NCI-H524 (cell line): ENCODE measurements at regions not wholly inside any gene's neighbourhood (a gene's known extent, or its start where the extent isn't known, plus 50 kb on each side); places are given as distances from the start of the nearest gene placed in this dataset.

ENCODE experiments used
- DNase-seq, 2 experiments: peaks; one replicate each; lab custom pipeline; 2025; lab: John Stamatoyannopoulos, UW

DNA sequence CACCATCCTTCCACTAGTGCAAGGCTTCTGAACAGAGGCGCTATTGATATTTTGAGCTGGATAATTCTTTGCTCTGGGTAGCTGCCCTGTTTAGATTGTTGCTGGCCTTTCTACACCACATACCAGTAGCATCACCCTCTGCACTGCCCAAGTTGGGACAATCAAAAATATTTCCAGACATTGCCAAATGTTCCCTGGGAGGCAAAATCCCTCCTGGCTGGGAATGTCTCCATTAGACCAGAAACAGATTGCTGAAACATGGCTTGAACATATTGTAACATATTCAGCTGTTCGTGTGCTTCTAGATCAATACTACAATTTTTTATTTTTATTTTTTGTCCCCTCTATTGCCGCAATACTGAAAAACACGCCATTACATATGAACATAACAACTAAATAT lies 174.6 kb downstream of the ABCA8 start:
- no peak for DNase-seq

DNA sequence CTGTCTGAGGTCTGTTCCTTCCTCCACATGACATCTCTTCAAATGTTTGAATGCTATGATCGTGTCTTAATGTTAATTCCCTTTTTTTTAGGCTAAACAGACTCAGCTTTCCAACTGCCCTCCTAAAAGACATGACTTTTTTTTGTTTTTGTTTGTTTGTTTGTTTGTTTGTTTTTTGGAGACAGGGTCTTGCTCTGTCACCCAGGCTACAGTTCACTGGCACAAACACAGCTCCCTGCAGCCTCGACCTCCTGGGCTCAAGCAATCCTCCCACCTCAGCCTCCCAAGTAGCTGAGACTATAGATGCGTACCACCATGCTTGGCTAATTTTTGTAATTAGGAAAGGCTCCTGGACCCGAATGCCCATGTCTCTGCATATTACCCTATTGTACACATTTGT lies 176.5 kb downstream of the ABCA8 start:
- DNase-seq, result no peak

DNA sequence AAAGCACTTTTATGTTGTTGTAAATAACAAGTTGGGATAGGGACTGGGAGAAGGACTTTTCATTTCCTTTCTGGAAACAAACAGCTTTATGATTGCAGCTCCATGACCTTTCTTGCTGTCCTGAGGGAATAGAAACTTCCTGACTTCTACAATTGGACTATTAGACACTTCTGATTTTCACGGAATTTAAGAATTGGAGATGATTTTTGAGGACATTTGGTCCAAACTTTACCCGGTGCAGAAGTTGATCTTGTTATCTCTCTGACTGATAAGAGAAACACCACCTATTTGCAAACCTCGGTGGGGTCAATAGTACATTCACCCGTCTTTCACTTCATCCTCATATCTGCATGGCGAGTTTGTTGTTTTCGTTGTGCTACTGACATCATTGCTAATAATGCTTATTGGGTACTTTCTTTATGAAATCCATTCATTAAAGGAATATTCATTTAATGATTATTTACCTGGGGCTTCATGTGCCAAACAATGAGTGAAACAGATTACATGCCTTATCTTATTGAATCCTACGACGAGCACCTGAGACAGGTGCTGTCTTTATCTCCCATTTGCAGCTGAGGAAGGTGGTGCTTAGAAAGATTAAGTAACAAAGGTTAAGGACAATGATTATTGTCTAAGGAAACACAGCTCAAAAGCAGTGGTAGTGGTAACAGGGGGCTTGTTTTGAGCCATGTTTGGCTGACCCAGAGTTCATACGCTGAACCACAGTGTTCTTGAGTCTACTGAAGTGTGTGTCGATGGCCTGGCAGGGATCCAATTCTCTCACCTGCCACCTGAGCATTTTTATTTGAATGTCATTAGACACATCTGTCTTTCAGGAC lies 176.9 kb upstream of the FAM20A start:
- DNase-seq, result peak in 1 of 2 experiments; percentile 52

DNA sequence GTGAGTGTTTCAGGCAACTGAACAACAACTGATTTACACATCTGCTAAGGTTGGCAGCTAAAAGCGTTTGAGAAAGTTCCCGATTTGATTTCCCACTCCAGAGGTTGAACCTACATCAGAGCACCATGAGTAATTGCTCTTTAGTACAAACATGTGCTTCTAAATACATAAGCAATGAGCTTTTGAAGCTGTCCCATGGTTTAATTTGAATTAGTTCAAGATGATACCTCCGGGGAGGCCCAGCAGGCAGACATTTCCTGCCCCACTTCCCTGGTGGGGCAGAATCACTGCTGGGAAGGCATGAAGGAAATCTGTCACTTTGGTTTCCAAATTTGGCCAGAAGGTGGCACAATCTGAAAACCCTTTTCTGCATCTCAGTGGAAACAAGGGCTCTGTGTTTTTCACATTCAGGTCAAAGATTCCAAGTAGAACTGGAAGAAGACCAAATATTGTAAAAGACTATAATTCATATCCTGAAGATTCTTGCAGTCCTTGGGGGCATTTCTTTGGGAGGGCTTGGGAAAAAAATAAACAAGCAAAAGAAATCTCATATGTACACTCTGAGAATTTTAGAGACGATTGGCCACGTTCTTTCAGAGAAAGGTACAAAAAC lies 176.2 kb upstream of the FAM20A start:
- peak; percentile 27 to 63 for DNase-seq

DNA sequence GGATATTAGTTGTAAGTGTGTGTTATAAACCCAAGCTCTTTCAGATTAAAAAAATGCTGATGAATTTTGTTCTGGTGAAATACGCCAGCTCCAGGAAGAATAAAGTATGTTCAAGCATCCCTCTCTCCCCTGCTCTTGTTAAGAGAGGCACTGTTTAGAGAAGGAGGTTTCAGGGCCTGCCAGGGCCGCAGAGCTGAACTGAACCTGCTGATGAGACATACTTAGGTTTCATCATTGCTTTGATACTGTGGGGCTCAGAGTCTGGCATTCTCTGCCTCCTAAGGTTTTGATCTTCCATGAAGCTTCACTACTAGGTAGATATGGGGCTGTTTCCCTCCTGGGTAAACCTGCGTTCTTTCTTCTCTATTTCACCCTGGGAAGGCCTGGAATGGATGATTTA lies 175.3 kb upstream of the FAM20A start:
- no peak for DNase-seq

DNA sequence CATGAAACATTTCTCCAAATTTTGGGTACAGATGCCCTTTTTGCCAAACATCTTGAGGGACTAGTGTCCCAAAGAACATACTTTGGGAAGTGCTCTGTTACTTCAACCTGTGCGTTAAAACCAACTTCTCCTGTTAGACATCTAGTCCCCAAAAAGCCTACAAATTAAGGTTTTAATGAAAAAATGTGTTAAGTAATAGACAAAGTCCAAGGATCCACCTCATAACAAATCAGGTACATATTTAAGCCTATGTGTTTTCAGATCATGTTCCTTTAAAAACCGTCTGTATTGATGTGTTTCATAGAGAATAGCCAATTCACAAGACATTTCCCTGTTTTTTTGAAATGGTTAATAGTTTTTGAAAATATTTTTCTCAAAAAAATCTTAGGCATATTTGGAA lies 174.8 kb upstream of the FAM20A start:
- no peak for DNase-seq

DNA sequence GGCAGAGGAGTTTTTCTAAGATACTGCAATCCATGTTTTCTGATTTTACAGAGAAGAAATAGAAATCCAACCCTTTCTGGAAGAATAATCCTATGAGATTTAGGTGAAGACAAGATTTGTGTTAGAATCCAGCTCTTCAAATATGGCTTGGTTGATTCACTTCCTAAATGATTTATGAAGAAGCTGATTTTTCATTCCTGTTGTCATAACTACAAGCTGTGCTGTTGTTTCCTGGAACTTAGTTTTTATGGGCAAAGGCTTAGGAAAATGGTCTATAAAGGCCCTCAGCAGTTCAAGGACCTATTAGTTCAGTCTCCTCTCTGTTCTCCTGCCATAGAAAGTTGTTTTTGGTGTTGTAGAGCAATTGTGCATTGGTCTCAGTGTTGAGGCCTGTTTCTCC lies 174.2 kb upstream of the FAM20A start:
- no peak for DNase-seq

DNA sequence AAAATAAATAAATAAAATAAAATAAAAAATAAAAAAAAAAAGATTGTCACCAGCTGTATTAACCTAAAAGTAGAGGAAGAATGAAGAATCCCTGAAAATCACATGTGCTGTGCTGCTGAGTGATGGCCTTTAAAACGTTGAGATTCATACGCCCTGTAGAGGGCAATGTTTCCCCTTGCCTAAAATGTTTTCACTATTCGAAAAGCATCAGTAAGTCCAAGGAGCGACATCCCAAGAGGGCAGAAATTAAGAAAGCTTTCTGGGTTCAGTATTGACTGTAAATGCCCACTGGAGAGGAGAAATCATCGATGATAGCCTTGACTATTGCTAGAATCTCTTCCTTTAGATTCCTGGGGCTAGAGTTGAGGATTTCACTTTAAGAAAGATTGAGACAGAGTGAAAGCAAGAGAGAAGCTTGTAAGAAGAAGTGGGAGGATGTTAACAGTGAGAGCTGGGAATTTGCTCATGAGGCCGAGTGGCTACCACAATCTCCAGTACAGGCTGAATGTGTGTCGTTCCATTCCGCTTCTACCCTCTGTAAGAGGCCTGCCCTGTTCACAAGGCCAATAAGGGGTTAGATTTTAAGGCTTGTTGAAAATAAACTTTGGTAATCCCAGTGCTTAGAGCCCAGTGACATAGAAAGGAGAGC lies 170.8 kb upstream of the FAM20A start:
- DNase-seq, result peak; percentile 45 to 76

DNA sequence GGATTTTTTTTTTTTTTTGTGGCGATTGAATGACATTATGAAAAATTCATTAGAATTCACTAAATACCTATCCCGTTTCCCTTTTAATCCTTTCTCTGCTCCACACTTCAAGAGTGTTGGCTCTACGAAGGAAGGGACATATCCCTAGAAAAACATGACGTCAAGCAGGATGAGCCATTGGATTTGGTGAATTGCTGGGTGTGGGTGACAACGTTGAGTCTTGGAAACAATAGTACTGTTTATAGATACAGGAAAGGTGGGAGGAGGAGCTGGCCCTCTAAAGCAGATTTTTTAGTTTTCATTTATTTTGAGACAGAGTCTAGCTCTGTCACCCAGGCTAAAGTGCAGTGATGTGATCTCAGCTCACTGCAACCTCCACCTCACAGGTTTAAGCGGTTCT lies 167.6 kb upstream of the FAM20A start:
- DNase-seq, result no peak

DNA sequence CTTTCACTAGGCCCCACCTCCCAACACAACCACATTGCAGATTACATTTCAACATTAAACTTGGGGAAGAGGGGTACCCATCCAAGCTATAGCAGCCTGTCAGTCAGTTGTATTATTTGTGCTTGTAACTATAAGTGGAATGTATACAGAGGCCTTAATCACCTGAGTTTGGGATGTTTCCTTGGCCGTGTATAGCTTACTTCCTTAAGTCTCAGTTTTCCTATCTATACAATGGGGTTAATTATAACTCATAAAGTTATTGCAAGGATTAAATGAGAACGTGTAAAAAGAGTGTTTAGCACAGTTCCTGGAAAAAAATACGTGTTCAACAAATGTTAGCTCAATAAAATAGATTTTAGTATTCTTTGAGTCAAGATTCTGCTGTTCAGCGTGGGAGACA lies 165.5 kb upstream of the FAM20A start:
- no peak for DNase-seq

DNA sequence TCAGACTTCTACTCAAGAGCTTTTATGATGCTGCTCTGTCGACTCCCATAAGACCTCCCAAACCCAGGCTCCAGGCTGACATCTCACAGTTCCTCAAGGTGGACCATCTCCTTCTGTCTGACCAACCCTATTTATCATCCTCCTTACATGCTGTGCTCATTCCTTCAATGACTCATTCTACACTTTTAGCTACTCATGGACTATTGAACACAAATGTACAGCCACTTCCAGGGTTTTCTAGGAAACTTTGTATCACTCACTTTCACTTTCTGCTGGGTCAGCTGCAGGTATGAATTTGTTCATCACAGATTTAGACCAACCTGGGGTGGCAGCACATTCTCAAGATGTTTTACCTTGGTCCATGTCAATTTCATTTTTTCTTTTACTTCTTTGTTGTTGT lies 162.4 kb upstream of the FAM20A start:
- DNase-seq, result no peak

DNA sequence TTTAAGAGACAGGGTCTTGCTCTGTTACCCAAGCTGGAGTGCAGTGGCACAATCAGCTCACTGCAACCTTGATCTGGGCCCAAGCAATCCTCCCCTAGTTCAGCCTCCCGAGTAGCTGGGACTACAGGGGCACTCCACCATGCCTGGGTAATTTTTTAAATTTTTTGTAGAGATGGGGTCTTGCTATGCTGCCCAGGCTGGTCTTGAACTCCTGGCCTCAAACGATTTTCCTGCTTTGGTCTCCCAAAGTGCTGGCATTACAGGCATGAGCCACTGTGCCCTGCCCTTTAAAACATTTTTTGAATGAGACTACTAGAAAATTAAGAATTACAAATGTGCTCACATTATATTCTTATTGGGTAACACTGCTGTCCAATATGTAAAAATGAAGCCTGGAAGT lies 161.7 kb upstream of the FAM20A start:
- DNase-seq, result no peak

DNA sequence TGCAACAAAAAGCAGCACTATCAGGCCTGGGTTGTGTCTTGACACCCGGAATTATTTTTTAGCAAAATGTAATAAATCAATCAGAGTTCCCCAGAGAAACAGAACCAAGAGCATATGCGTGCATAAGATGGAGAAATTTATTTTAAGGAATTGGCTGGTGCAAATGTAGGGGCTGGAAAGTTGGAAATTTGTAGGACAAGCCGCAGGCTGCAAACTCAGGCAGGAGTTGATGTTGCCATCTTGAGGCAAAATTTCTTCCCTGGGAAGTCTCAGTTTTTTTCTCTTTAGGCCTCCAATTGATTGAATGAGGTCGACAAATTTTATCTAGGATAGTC lies 158.9 kb upstream of the FAM20A start:
- DNase-seq, result no peak

DNA sequence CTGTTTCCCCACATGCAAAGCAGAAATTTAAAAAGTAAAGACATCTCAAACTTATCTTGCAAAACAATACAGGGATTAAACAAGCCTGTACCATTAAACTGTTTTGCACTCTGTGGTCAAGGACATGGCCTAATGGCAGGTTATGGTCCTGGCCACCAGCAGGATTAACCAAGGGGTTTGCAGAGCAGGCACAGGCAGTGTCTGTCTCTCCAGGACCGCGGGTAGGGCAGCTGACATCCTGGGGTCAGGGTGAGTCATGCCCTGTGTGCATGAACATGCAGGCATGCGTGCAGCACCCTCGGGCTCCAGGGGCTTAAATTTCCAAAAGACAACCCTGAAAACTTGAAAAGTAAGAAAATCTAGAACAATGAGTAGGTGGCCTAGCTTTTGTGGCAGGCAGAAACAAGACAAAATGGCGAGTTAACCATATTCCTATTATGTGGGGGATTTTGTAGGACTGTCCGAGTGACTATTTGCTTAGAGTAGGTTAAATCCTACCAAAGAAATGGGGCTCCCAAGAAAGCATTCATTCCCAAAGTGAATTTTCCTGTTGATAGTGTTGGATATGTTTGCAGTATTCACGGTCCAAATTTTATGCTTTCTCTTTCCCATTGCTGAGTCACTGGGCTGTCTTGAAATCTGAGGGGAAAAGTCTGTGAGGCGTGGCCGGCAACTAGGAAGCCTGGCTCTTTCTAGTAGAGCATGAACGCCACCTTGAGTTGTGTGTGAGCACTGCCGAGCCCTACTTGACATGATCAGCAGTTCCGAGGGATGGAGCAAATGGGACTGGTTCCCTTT lies 158.4 kb upstream of the FAM20A start:
- peak; percentile 73 to 88 for DNase-seq

DNA sequence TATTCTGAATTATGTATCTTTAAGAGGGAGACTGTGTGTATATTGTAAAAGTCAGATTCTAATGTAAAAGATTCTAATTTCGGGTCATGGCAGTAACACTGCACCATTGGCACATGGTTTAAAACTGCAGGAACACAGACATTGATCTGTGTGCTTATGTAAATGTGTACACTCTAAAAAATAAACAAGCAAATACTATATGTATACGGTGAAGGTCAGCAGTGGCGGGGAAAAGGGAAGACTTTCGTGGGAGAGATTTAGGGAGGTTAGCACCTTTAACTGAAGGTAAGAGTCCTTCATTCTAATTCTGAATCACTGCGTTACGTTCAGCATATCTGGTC lies 157.8 kb upstream of the FAM20A start:
- DNase-seq, result no peak

DNA sequence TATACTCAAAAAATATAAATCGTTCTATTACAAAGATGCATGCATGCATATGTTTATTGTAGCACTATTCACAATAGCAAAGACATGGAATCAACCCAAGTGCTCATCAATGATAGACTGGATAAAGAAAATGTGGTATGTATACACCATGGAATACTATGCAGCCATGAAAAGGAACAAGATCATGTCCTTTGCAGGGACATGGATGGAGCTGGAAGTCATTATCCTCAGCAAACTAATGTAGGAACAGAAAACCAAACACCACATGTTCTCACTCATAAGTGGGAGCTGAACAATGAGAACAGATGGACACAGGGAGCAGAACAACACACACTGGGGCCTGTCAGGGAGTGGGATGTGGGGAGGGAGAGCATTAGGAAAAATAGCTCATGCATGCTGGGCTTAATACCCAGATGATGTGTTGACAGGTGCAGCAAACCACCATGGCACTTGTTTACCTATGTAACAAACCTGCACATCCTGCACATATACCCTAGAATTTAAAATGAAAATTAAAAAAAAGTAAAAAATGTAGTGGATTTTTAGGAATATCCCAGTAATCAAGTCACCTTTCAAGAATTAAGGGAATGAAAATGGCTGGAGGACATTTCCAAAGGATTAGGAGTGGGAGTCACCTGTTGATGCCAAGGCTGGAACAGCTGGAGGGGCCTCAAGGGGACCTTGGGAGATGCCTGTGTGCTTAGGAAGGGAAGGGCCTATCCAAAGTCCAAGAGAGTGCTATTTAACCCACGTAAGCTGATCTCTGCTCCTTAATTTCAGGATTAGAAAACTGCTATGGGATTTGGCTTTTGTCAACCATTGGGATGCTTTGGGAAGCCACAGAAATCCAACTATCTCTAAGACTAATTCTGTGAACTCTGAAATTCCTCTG lies 156.9 kb upstream of the FAM20A start:
- peak; percentile 82 to 95 for DNase-seq

DNA sequence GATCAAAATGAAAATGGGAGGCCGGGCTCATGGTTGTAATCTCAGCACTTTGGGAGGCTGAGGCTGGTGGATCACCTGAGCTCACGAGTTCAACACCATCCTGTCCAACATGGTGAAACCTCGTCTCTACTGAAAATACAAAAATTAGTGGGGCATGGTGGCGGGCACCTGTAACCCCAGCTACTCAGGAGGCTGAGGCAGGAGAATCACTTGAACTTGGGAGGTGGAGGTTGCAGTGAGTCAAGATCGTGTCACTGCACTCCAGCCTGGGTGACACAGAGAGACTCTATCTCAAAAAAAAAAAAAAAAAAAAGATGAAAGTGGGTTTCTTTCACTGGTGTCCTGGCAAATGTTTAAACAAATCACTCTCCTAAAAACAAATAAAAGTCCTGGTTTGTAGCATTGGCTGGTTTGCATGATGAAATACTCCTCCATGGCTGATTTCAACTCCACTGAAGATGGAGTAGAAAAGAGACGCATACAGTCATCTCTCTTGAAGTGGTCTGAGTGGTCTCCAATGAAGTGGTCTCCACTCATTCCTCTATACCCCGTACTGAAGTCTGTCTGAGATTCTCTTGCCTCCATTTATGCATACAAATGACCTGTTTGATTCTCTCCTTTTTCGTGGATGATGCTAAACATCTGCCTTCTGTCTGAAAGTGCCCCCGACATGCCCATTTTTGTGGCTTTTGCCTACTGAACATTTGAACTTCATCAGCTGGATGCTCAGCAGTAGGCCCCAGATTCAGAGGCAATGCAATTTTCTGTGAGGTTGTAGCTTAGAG lies 153.0 kb upstream of the FAM20A start:
- no peak for DNase-seq

DNA sequence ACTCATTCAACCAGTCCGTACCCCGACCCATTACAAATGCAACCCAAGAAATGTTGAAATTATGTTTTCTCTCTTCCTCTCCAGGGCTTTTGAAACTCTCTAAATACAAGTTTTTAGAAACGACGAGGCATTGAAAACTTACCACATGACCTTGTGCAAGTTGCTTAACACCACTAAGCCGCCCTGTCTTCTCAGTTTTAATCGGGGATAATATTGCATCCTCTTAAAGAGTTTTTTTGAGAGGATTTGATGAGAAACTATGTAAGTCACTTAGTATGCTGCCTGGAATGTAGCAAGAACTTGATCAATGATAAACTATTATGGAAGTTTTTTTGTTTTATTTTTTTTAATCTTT lies 149.0 kb upstream of the FAM20A start:
- DNase-seq, result no peak

DNA sequence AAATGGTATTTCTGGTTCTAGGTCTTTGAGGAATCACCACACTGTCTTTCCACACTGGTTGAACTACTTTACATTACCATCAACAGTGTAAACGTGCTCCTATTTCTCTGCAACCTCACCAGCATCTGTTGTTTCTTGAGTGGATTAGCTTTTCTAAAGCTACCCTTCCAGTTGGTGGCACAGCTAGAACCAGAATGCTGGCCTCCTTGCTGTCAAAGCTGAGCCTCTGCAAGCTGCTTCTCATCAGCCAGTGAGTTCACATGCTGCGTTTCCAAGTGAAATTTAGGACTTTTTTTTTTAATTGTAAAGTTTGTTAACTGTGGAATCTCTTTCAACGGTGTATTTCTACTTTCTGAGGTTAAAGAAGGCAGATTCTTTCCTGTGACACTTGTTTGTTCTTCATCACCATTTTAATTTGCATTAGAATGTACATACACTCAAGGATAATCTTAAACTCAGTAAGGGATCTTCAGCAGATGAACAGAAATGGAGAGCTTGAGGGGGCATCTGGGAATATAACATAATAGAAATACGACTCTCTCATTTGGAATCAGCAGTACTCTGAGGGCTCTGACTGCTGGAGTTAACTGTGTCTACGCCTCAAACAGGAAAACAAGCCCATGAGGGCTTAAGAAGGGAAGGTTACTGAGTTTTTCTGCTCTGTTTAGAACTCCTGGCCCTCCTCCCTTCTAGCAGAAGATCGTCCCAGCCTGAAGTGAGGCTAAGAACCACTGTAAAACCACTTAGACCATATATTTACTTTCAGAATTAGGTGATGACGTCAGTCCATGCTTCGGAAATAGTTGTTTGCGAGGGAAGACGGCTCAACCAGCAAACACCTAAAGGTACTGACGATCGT lies 148.4 kb upstream of the FAM20A start:
- DNase-seq, result peak; percentile 43 to 87

DNA sequence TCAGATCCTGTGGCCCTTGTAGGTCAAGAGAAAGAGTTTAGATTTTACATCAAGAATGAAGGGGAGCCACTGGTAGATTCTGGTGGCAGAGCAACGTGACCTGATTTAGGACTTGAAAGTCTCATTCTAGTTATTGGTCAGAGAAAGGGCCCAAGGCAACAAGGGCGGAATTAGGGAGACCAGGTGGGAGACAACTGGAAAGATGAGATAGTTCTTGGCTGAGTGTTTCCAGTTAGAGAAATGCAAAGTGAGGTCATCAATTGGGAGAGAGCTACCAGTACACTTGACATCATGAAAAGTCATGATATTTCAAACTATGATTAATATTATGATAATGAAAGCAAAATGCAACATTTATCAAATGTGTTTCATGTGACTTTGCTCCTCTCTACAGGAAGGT lies 147.2 kb upstream of the FAM20A start:
- DNase-seq, result no peak
